ENCODE measurements at regions not wholly inside any gene's neighbourhood (a gene's known extent, or its start where the extent isn't known, plus 50 kb on each side); places are given as distances from the start of the nearest gene placed in this dataset.

GRCh38 chr21:15353546-15353945 is 288.7 kb upstream of the NRIP1 start:
- H3K4me3 ChIP-seq: no peak overlapping the region
- intact Hi-C loops (cut with DNase I): loop anchor here (10.0 kb wide), 1 partner anchor 159 kb away; no protein-coding TSS in a partner anchor
- no peaks in the 10 kb centered on the region for H3K4me1 ChIP-seq
- no peak overlapping the region for H3K27ac ChIP-seq (replicated peaks in 1 of 4)
- H3K27me3 ChIP-seq: no peaks in the 10 kb centered on the region
- no peak for TF ChIP-seq POLR2AphosphoS5 (IDR thresholded peaks at IDR 0.05)
- no peak for TF ChIP-seq CTCF (IDR thresholded peaks at IDR 0.05)
- no peak for TF ChIP-seq POLR2A (IDR thresholded peaks at IDR 0.05; ENCODE audit: low read depth)
- TF ChIP-seq EP300 (IDR thresholded peaks at IDR 0.05): no peak
- no peaks in the 10 kb centered on the region for H3K9me3 ChIP-seq
- no peak for DNase-seq (ENCODE audit: extremely low spot score)
- 85% methylated on average over 1 of the region's 1 CpG for WGBS
- no peaks in the 10 kb centered on the region for H3K36me3 ChIP-seq

DNA sequence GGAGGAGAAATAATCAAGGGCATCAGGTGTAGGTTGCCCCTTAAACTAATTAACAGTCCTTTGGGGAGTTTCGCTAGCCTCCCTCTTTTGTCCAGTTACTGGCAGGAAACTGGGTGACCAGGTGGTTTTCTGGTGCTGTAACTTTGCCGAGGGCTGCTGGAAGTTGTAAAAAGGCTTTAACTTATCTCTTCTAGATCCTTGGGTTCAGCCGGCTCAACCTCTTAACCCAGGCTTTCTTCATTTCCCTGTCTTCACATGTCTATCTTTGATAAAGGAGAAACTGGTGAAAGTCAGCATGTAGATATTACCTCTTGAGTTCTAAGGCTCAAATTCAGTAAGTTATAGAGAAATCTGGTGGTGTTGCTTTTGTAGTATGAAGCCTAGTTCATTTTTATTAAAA is 289.7 kb upstream of the NRIP1 start:
- Histone ChIP-seq H3K27ac (replicated peaks in 1 of 4) (no peak overlapping the region), H3K27me3 (no peaks in the 10 kb centered on the region), H3K4me1 (no peaks in the 10 kb centered on the region), H3K9me3 (no peaks in the 10 kb centered on the region), H3K4me3 (no peak overlapping the region), H3K36me3 (no peaks in the 10 kb centered on the region)
- no peak for DNase-seq (ENCODE audit: extremely low spot score)
- intact Hi-C loops (cut with DNase I): loop anchor here (10.0 kb wide), 1 partner anchor 160 kb away; no protein-coding TSS in a partner anchor
- TF ChIP-seq POLR2A (IDR thresholded peaks at IDR 0.05; ENCODE audit: low read depth) (no peak), EP300 (IDR thresholded peaks at IDR 0.05) (no peak)
- WGBS: 59% methylated on average over 3 of the region's 3 CpGs

DNA sequence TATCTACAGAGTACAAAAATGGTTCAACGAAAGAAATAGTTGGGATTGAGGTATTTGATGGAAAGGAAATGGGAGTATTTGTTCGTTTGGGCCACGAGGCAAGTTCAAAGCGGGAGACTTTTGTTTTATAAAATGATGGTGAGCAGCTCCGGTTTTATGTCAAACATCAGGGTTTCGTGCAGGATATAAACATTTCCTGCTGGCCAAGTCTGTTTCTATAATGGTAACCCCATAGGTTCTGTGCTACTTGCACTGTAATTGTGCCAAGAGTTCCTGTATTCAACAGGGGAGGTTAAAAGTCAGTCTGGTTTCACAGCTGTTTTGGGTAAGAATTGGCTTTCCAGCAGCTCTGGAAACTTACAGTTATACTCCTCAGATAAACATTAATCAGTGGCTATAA is 290.3 kb upstream of the NRIP1 start:
- Histone ChIP-seq H3K4me1 (no peaks in the 10 kb centered on the region), H3K27ac (replicated peaks in 1 of 4) (no peak overlapping the region), H3K4me3 (no peak overlapping the region), H3K27me3 (no peaks in the 10 kb centered on the region), H3K36me3 (no peaks in the 10 kb centered on the region), H3K9me3 (no peaks in the 10 kb centered on the region)
- intact Hi-C loops (cut with DNase I): loop anchor here (10.0 kb wide), 1 partner anchor 160 kb away; no protein-coding TSS in a partner anchor
- 18% methylated on average over 6 of the region's 6 CpGs for WGBS
- no peak for DNase-seq (ENCODE audit: extremely low spot score)
- no peak for TF ChIP-seq CTCF (IDR thresholded peaks at IDR 0.05)
- no peak for TF ChIP-seq POLR2AphosphoS5 (IDR thresholded peaks at IDR 0.05)
- no peak for TF ChIP-seq POLR2A (IDR thresholded peaks at IDR 0.05; ENCODE audit: low read depth)
- TF ChIP-seq EP300 (IDR thresholded peaks at IDR 0.05): no peak

- Histone ChIP-seq H3K27ac (replicated peaks in 1 of 4) (no peak overlapping the region), H3K9me3 (no peaks in the 10 kb centered on the region), H3K4me1 (no peaks in the 10 kb centered on the region), H3K27me3 (no peaks in the 10 kb centered on the region), H3K4me3 (no peak overlapping the region), H3K36me3 (no peaks in the 10 kb centered on the region)
- TF ChIP-seq EP300 (IDR thresholded peaks at IDR 0.05): no peak
- TF ChIP-seq POLR2AphosphoS5 (IDR thresholded peaks at IDR 0.05): no peak
- TF ChIP-seq POLR2A (IDR thresholded peaks at IDR 0.05; ENCODE audit: low read depth): no peak
- no peak for TF ChIP-seq CTCF (IDR thresholded peaks at IDR 0.05)
- no peak for DNase-seq (ENCODE audit: extremely low spot score)
- intact Hi-C loops (cut with DNase I): loop anchor here (10.0 kb wide), 1 partner anchor 164 kb away; no protein-coding TSS in a partner anchor
- 73% methylated on average over 4 of the region's 4 CpGs for WGBS
These were observed 294.5 kb upstream of the NRIP1 start for GRCh38 chr21:15359251-15359650.

GRCh38 chr21:15362458-15362857 is 297.7 kb upstream of the NRIP1 start:
- H3K4me3 ChIP-seq: no peak overlapping the region
- no peaks in the 10 kb centered on the region for H3K36me3 ChIP-seq
- H3K4me1 ChIP-seq: no peaks in the 10 kb centered on the region
- DNase-seq (ENCODE audit: extremely low spot score): no peak
- TF ChIP-seq EP300 (IDR thresholded peaks at IDR 0.05) (no peak), CTCF (IDR thresholded peaks at IDR 0.05) (no peak)
- no peak overlapping the region for H3K27ac ChIP-seq (replicated peaks in 1 of 4)
- intact Hi-C loops (cut with DNase I): no loop called here
- peaks cover 0 to 8% (median 0%) of the 10 kb centered on the region in 4 donors for H3K9me3 ChIP-seq
- 78% methylated on average over 4 of the region's 4 CpGs for WGBS
- no peaks in the 10 kb centered on the region for H3K27me3 ChIP-seq

Measured in esophagus muscularis mucosa (tissue), 4 donors.